B cell (primary cell): ENCODE measurements at regions not wholly inside any gene's neighbourhood (a gene's known extent, or its start where the extent isn't known, plus 50 kb on each side); places are given as distances from the start of the nearest gene placed in this dataset.

Source experiments
- ATAC-seq: fragments of 200-7000 bp; cut with Tn5 transposase; one replicate; pipeline ENCODE4 v1.10.0; 2021; ENCODE audit warnings: low read depth, mild to moderate bottlenecking, moderate number of reproducible peaks, moderate library complexity
- CTCF ChIA-PET: fragments of 350-600 bp; sonication (Branson Sonifier 250); formaldehyde crosslinking; loops from one replicate; lab custom pipeline; 2021; ENCODE audit warnings: antibody characterized with exemption, inconsistent platforms; lab: Charles Lee
- POLR2A ChIA-PET: fragments of 350-600 bp; sonication (Branson Sonifier 250); formaldehyde crosslinking; loops from one replicate; lab custom pipeline; 2021; ENCODE audit warnings: antibody characterized with exemption; lab: Charles Lee
- DNase-seq: peaks from one replicate; pipeline ENCODE4 v3.0.0; 2013
- H2AFZ ChIP-seq: 2 replicates; pipeline ENCODE4 v1.6.1; 2012; ENCODE audit warnings: mild to moderate bottlenecking, low read depth, low read length; ENCODE audit not compliant: insufficient read depth, poor library complexity, severe bottlenecking
- H3K27ac ChIP-seq, 2 donors: 1 replicate in 1 of 2; 2 replicates in 1 of 2; pipeline ENCODE4 v1.5.1; 2012 to 2013; ENCODE audit warnings: low read length in 2 of 2, mild to moderate bottlenecking in 2 of 2, moderate library complexity in 1 of 2
- H3K27me3 ChIP-seq, 4 experiments: fragments of 200-600 bp in 1 of 4; sonication (generic) in 1 of 4; replicated peaks in 1 of 4; 1 replicate in 2 of 4; 2 replicates in 2 of 4; pipeline versions ENCODE4 v1.6.1 to v1.7.0; 2013 to 2016; ENCODE audit warnings: low read length in 3 of 4, mild to moderate bottlenecking in 2 of 4, mixed read lengths in 1 of 4, moderate library complexity in 1 of 4; ENCODE audit not compliant: insufficient read depth in 4 of 4, control insufficient read depth in 3 of 4; ENCODE audit errors: control extremely low read depth in 1 of 4
- H3K36me3 ChIP-seq, 2 experiments: replicated peaks in 1 of 2; 1 replicate in 1 of 2; 2 replicates in 1 of 2; pipeline versions ENCODE4 v1.6.1 to v1.7.1; 2013; ENCODE audit warnings: low read length in 1 of 2; ENCODE audit not compliant: insufficient read depth in 2 of 2, control insufficient read depth in 1 of 2; ENCODE audit errors: control extremely low read depth in 1 of 2, extremely low read depth in 1 of 2
- H3K4me1 ChIP-seq, 2 donors: fragments of 200-600 bp in 1 of 2; sonication (generic) in 1 of 2; 1 replicate in 1 of 2; 2 replicates in 1 of 2; pipeline versions ENCODE4 v1.5.1 to v1.6.1; 2013 to 2017; ENCODE audit warnings: low read length in 2 of 2; ENCODE audit not compliant: control insufficient read depth in 2 of 2, insufficient read depth in 2 of 2
- H3K4me2 ChIP-seq: replicated peaks from 2 replicates; pipeline ENCODE3; 2012; ENCODE audit warnings: mild to moderate bottlenecking, low read depth, low read length; ENCODE audit not compliant: poor library complexity, severe bottlenecking
- H3K4me3 ChIP-seq, 5 experiments: fragments of 200-600 bp in 1 of 5; sonication (generic) in 1 of 5; 1 replicate in 3 of 5; 2 replicates in 2 of 5; pipeline versions ENCODE4 v1.5.1 to v1.7.0; 2011 to 2016; ENCODE audit warnings: low read length in 4 of 5, mild to moderate bottlenecking in 4 of 5, low read depth in 2 of 5, control low read depth in 1 of 5, moderate library complexity in 1 of 5; ENCODE audit not compliant: insufficient read depth in 1 of 5; ENCODE audit errors: control extremely low read depth in 1 of 5, extremely low read depth in 1 of 5
- H3K79me2 ChIP-seq: fragments of 200-600 bp; sonication (generic); one replicate; pipeline ENCODE4 v1.6.0; 2016; ENCODE audit warnings: low read length; ENCODE audit not compliant: control insufficient read depth, insufficient read depth
- H3K9ac ChIP-seq: fragments of 200-600 bp; sonication (generic); 2 replicates; pipeline ENCODE4 v1.6.1; 2017; ENCODE audit warnings: mild to moderate bottlenecking, low read length, moderate library complexity
- H3K9me3 ChIP-seq, 3 donors: one replicate each; pipeline versions ENCODE4 v1.6.1 to v1.7.1; 2013; ENCODE audit warnings: low read length in 2 of 3; ENCODE audit not compliant: control insufficient read depth in 2 of 3, insufficient read depth in 1 of 3; ENCODE audit errors: control extremely low read depth in 1 of 3
- H4K20me1 ChIP-seq: 2 replicates; pipeline ENCODE4 v1.6.0; 2012; ENCODE audit warnings: mild to moderate bottlenecking, low read length; ENCODE audit not compliant: insufficient read depth, control insufficient read depth, poor library complexity, severe bottlenecking
- H3K27ac Mint-ChIP-seq: one replicate; pipeline ENCODE4 v1.8.0; 2021; ENCODE audit warnings: mixed read lengths
- H3K27me3 Mint-ChIP-seq: one replicate; pipeline ENCODE4 v1.8.0; 2021; ENCODE audit warnings: mixed read lengths
- H3K4me1 Mint-ChIP-seq: one replicate; pipeline ENCODE4 v1.8.0; 2021; ENCODE audit warnings: mixed read lengths
- H3K4me3 Mint-ChIP-seq: one replicate; pipeline ENCODE4 v1.8.0; 2021; ENCODE audit warnings: mixed read lengths
- H3K9me3 Mint-ChIP-seq: one replicate; pipeline ENCODE4 v1.8.0; 2022; ENCODE audit warnings: mixed read lengths; ENCODE audit not compliant: insufficient read depth
- CTCF ChIP-seq: fragments of 200-600 bp; IDR thresholded peaks from one replicate; pipeline ENCODE4 v1.8.0; 2022; ENCODE audit warnings: antibody characterized with exemption, mild to moderate bottlenecking
- EZH2 ChIP-seq: IDR thresholded peaks from 2 replicates; pipeline ENCODE4 v1.6.1; 2012; ENCODE audit warnings: borderline replicate concordance, low read depth, mild to moderate bottlenecking, moderate library complexity, low read length; ENCODE audit not compliant: insufficient read depth, poor library complexity, severe bottlenecking
- WGBS: methylation state at CpG from one replicate; pipeline ENCODE4 v1.1.5; 2013; ENCODE audit warnings: missing lambda C conversion rate; ENCODE audit not compliant: insufficient coverage; 5-methylcytosine and 5-hydroxymethylcytosine counted together
- intact Hi-C: fragments of 100-400 bp; cut with micrococcal nuclease; formaldehyde crosslinking; loops from one replicate; pipeline ENCODE4 v1.10.0; 2022

GRCh38 chr1:29488794-29489311, 252.5 kb downstream of the PTPRU start:
- Histone ChIP-seq H3K27me3 (no peaks in the 10 kb centered on the region), H3K9me3 (no peaks in the 10 kb centered on the region), H3K4me2 (no peak overlapping the region), H3K79me2 (no peaks in the 10 kb centered on the region), H3K4me3 (no peak overlapping the region), H2AFZ (no peak overlapping the region), H4K20me1 (no peaks in the 10 kb centered on the region), H3K27ac (no peak overlapping the region), H3K9ac (no peak overlapping the region), H3K4me1 (no peaks in the 10 kb centered on the region), H3K36me3 (no peaks in the 10 kb centered on the region)
- CTCF ChIA-PET, result no interaction called here
- Mint-ChIP-seq H3K4me3 (no peak overlapping the region), H3K4me1 (no peaks in the 10 kb centered on the region), H3K27ac (no peak overlapping the region), H3K9me3 (no peaks in the 10 kb centered on the region), H3K27me3 (peaks cover 19% of the 10 kb centered on the region)
- TF ChIP-seq EZH2, result no peak
- TF ChIP-seq CTCF, result no peak
- ATAC-seq, result no peak
- 82% methylated on average over 8 of the region's 11 CpGs for WGBS
- intact Hi-C loops, result no loop called here
- POLR2A ChIA-PET, result no interaction called here
- no peak for DNase-seq

- Histone ChIP-seq H3K4me3 (no peak overlapping the region), H3K9me3 (no peaks in the 10 kb centered on the region), H3K4me2 (no peak overlapping the region), H3K4me1 (no peaks in the 10 kb centered on the region), H3K27ac (no peak overlapping the region), H3K9ac (no peak overlapping the region), H4K20me1 (no peaks in the 10 kb centered on the region), H3K36me3 (no peaks in the 10 kb centered on the region), H3K27me3 (no peaks in the 10 kb centered on the region), H2AFZ (no peak overlapping the region), H3K79me2 (no peaks in the 10 kb centered on the region)
- ATAC-seq (no peak), DNase-seq (no peak)
- Mint-ChIP-seq H3K9me3 (no peaks in the 10 kb centered on the region), H3K27me3 (peaks cover 19% of the 10 kb centered on the region), H3K27ac (no peak overlapping the region), H3K4me3 (no peak overlapping the region), H3K4me1 (no peaks in the 10 kb centered on the region)
- no peak for TF ChIP-seq CTCF
- TF ChIP-seq EZH2, result no peak
- POLR2A ChIA-PET, result no interaction called here
- intact Hi-C loops, result no loop called here
- WGBS, result 95% methylated on average over 22 of the region's 22 CpGs
- CTCF ChIA-PET, result no interaction called here
Measured at GRCh38 chr1:29488086-29488793, 251.9 kb downstream of the PTPRU start.
